ENCODE measurements at regions not wholly inside any gene's neighbourhood (a gene's known extent, or its start where the extent isn't known, plus 50 kb on each side); places are given as distances from the start of the nearest gene placed in this dataset.

DNA sequence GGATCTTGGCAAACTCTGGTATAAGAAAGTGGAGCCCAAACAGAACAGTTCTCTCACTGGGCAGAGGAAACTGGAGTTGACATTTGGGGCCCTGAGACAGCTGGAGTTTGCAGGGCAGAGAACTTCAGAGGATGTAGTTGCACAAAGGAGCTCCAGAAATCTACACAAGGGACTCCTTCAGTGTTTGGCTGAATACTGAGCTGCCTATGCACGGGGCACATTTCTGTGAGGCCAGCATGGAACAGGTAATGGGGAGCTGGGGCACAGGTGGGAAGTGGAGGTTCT is 169.3 kb downstream of the ANKRD60 start:
- no peak for DNase-seq
- Histone ChIP-seq H3K4me3 (ENCODE audit: insufficient read depth, low read depth, low read length) (no peak overlapping the region), H3K36me3 (replicated peaks; ENCODE audit: control insufficient read depth, insufficient read depth, low read length) (no peaks in the 10 kb centered on the region), H3K27me3 (ENCODE audit: control insufficient read depth, insufficient read depth, low read length) (no peaks in the 10 kb centered on the region)

DNA sequence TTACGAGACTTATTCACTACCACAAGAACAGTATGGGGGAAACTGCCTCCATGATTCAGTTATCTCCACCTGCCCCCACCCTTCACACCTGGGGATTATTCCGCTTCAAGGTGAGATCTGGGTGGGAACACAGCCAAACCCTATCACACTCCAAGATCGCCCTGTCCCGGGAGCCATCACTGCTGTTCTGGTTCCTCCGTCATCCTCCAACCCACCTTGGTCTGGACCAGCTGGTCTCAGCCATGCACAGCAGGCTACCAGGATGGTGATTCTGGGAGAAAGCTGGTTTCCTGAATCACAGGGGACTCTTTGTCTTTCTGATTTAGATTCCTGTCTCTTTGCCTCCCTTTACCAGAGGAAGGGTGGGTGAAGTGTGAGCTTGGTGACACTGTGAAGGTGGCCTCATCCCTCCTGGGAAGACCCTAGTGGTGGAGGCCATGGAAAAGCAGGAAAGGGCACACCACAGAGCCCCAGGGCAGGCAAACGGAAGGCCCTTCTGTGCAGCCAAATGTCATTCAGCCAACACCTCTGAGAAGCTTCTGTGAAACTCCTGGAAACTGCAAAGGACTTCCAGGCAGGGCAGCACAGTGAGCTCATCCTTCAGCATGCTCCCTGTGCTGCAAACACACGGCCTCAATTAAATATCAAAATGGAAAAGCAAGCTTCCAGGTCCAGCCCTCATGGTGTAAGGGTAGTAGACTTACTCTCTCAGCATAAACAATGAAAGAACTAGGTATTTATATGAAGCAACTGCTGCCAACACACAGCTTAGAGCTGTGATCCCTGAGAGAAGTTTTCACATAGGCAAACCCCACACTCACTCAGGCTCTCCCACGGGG is 169.8 kb downstream of the ANKRD60 start:
- no peak for DNase-seq
- no peaks in the 10 kb centered on the region for H3K27me3 ChIP-seq (ENCODE audit: control insufficient read depth, insufficient read depth, low read length)
- no peak overlapping the region for H3K4me3 ChIP-seq (ENCODE audit: insufficient read depth, low read depth, low read length)
- no peaks in the 10 kb centered on the region for H3K36me3 ChIP-seq (replicated peaks; ENCODE audit: control insufficient read depth, insufficient read depth, low read length)

DNA sequence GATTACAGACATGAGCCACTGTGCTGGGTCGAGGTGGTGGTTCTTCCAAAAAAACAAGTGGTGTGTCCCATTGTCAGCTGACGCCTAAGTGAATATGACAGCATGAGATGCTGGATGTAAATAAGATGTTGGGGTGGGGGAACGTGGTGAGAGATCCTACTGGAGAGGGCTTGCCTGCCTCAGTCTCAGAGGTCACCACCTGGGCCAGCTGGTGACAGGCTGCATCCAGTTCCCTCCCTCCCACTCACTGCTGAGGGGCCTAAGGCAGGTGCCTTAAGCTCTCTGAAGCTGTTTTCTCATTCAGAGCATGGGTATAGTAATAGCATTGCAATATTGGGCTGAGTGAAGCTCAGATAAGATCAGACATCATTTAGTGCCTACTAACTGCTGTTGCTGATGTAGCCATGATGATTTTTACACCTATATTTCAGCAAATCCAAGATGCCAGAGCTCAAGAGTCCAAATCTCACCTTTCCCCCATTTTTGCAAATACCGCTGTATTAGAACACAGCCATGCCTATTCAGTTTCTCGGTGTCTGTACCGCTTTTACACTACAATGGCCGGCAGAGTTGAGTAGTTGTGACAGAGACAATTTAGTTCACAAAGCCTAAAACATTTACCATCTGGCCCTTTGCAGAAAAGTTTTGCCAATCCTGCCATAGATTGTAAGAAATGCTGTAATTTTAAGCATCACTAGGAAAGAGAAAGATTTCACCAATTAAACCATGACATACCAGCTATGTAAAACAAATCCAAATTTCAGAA is 171.3 kb downstream of the ANKRD60 start:
- no peak for DNase-seq
- H3K27me3 ChIP-seq (ENCODE audit: control insufficient read depth, insufficient read depth, low read length): no peaks in the 10 kb centered on the region
- H3K36me3 ChIP-seq (replicated peaks; ENCODE audit: control insufficient read depth, insufficient read depth, low read length): no peaks in the 10 kb centered on the region
- no peak overlapping the region for H3K4me3 ChIP-seq (ENCODE audit: insufficient read depth, low read depth, low read length)

DNA sequence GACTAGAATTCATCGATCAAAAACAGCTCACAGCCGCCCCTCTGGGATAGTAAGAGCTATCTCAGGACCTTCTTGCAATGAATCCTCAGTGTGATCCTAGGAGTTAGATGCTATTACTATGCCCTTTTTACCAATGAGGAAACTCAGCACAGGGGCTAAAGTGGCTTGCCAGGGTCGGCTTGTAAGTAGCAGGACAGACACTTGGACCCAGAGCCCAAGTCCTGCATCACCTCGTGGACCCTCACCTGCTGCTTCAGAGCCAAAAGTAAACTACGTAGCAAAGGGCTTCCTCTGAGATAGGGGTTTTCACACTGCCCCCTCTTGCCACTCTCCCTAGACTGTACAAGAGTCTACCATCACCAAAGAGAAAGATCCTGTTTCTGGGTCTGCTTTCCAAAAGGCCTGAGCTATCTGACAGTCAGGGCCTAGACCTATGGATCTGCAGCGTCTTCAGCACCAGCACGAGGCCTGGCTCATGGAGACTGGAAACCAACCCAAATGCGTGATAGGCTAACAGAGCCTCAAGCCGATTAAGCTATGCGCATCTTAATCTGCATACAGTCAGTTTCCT is 172.3 kb downstream of the ANKRD60 start:
- Histone ChIP-seq H3K4me3 (ENCODE audit: insufficient read depth, low read depth, low read length) (no peak overlapping the region), H3K36me3 (replicated peaks; ENCODE audit: control insufficient read depth, insufficient read depth, low read length) (no peaks in the 10 kb centered on the region), H3K27me3 (ENCODE audit: control insufficient read depth, insufficient read depth, low read length) (no peaks in the 10 kb centered on the region)
- DNase-seq: no peak

DNA sequence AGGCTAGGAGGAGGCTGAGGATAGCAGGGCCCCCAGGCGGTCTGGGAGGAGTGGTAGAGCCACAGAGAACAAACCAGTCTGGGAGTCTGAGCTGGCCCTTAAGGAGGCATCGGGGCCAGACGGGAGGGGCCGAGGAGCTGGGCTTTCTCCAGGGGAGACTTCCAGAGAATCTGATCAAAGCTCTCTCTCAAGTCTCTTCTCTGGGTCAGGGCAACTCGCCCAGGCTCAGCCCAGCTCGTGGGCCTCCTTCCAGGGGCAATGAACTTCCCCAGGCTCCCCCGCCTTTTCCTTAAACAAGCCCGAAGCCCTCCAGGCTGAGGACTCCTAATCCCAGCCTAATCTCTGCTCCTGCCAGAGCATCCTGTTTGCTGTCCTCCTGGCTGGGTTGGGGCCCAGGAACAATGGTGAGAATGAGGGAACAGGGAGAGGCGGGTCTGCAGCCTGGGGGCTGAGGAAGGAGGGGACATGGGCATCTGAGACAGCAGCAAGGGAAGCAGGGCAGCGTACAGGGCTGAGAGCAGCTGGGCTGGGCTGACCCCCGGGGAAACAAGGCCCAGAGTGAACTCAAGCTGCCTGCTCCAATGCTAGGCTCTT is 173.6 kb downstream of the ANKRD60 start:
- peak; percentile 49 for DNase-seq
- Histone ChIP-seq H3K27me3 (ENCODE audit: control insufficient read depth, insufficient read depth, low read length) (no peaks in the 10 kb centered on the region), H3K36me3 (replicated peaks; ENCODE audit: control insufficient read depth, insufficient read depth, low read length) (no peaks in the 10 kb centered on the region), H3K4me3 (ENCODE audit: insufficient read depth, low read depth, low read length) (no peak overlapping the region)

DNA sequence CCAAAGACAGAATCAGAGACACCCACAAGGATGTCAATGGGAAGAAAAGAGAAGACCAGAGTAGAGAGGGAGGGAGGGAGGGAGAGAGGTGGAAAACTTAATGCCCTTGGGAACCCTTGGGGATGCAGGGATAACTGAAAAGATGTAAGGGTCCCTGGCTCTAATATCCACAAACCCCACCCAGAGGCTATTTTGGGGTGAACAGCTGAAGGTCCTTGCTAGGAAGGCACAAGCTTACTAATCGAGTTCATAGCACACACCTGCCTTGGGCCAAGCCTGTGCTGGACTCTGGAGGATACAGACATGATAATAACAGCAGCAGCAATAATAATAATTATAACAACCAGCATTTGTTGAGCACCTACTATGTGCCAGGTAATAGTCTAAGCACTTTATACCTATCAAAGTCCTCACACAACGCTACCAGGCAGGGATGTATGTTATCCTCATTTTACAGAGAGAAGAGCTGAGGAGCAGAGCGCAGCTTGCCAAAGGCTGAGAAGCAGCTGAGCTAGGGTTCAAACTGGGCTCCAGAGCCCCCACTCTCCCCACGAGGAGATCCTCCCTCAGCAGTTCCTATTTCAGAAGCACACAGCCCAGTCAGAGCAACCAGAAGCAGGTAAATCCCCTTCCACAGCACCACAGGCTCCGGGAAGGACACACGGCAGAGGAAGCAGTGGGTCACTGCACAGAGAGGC is 174.2 kb downstream of the ANKRD60 start:
- Histone ChIP-seq H3K27me3 (ENCODE audit: control insufficient read depth, insufficient read depth, low read length) (no peaks in the 10 kb centered on the region), H3K4me3 (ENCODE audit: insufficient read depth, low read depth, low read length) (no peak overlapping the region), H3K36me3 (replicated peaks; ENCODE audit: control insufficient read depth, insufficient read depth, low read length) (no peaks in the 10 kb centered on the region)
- DNase-seq: no peak

DNA sequence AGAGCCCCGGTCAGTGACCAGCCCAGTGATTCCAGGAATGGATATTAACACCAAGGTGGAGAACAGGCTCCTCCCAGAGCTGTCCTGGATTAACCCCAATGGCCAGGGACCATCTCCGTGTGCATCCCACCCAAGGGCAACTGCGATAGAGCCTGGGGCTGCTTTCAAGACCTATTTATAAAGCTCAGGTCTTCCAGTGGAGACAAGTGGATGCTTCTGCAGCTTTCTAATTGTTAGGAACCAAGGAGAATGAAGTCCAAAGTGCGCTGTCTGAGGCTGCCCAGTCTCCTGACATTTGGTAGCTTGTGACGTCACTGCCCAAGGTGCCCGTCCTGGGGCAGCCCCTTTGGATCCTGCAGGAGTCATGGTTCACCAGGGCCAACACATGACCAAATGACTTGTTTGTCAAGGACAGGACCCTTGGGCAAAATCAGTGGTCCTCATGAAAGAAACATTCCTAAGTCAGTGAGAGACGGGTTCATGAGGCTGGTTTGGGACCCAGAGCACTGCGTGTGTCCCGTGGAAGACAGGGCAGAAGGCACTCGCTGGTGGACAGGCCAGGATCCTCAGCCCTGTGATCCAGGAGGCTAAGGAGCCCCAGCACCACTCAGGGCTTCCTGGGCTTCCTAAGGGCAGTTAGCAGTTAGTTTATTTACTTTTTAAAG is 174.9 kb downstream of the ANKRD60 start:
- no peak overlapping the region for H3K4me3 ChIP-seq (ENCODE audit: insufficient read depth, low read depth, low read length)
- no peaks in the 10 kb centered on the region for H3K27me3 ChIP-seq (ENCODE audit: control insufficient read depth, insufficient read depth, low read length)
- no peaks in the 10 kb centered on the region for H3K36me3 ChIP-seq (replicated peaks; ENCODE audit: control insufficient read depth, insufficient read depth, low read length)
- DNase-seq: no peak

DNA sequence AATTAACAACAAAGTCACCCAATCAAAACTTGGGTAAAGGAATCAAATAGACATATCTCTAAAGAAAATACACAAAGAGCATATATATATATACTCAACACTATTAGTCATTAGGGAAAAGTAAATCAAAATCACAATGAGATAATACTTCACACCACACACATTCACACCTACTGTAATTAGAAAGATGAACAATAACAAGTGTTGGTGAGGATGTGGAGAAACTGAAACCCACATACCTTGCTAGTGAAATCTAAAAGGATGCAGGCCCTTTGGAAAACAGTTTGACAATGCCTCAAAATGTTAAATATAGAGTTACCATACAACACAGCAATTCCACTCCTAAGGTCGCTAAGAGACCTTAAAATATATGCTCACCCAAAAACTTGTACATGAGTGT is 177.1 kb downstream of the ANKRD60 start:
- Histone ChIP-seq H3K4me3 (ENCODE audit: insufficient read depth, low read depth, low read length) (no peak overlapping the region), H3K36me3 (replicated peaks; ENCODE audit: control insufficient read depth, insufficient read depth, low read length) (no peaks in the 10 kb centered on the region), H3K27me3 (ENCODE audit: control insufficient read depth, insufficient read depth, low read length) (no peaks in the 10 kb centered on the region)
- no peak for DNase-seq

DNA sequence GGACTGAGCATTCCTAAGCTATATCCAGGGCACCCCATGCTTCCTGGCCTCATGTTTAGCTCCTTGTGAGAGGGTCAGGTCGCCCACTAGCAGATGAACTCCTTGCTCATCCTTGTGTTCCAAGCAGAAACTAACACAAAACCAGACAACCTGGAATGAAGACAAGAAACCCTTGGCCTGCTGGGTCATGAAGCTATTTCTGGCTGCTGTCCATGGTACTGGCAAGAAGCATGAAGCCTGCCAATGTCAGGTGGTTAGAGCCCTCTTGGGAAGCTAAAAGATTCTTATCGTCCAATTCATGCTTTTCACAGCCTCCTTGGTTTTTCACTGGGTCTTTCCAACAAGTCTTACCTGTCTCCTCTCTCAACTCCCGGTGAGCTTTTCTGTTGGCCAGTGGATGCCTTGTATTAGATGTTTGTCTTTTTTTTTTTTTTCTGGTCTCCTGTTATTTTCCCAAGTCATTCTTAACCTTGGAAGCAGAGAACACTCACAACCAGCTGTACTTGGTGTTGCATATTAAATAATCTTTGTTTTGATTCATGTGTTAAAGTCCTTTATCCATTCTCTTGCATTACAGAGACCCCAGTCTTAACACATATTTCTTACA is 180.3 kb downstream of the ANKRD60 start:
- no peaks in the 10 kb centered on the region for H3K36me3 ChIP-seq (replicated peaks; ENCODE audit: control insufficient read depth, insufficient read depth, low read length)
- peak; percentile 68 for DNase-seq

DNA sequence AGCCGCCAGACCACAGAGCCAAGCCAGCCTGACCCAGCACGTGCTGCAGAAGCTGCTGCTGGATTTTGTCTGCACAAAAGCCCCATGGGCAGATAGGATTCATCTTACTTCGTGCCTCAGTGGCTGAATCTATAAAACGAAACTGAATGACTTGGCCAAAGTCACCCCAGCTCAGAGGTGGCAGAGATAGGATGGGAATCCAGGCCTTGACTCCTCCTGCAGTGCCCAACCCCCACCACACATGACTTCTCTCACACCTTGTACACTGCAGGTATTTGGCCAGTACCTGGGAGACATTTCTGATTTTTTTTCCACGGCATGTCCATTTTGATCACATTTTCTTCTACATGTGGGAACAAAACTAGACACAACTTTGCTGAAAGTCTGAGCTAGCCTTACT is 182.1 kb downstream of the ANKRD60 start:
- H3K4me3 ChIP-seq (ENCODE audit: insufficient read depth, low read depth, low read length): no peak overlapping the region

More for the DNA sequence above, 180.3 kb downstream of the ANKRD60 start:
- H3K27me3 ChIP-seq (ENCODE audit: control insufficient read depth, insufficient read depth, low read length): no peaks in the 10 kb centered on the region
- H3K4me3 ChIP-seq (ENCODE audit: insufficient read depth, low read depth, low read length): no peak overlapping the region

DNA sequence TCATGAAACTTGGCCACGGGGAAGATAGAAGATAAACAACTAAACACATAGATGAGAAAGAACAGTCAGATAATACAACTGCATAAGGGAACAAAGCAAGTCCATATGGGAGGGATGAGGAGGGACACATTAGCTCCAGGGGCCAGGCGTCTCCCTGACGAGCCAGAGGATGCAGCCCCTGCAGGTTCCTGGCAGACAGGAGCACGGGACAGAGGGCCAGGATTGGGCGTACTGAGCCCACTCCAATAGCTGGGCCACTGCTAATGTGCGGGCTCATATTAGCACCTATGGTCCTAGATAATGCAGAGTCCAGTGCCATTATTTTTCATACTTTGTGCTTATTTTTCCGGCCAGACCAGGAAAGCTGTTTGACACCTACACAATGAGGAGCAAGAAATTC is 182.9 kb downstream of the ANKRD60 start:
- DNase-seq: no peak
- Histone ChIP-seq H3K27me3 (ENCODE audit: control insufficient read depth, insufficient read depth, low read length) (no peaks in the 10 kb centered on the region), H3K4me3 (ENCODE audit: insufficient read depth, low read depth, low read length) (no peak overlapping the region), H3K36me3 (replicated peaks; ENCODE audit: control insufficient read depth, insufficient read depth, low read length) (no peaks in the 10 kb centered on the region)

More for the DNA sequence above, 182.1 kb downstream of the ANKRD60 start:
- Histone ChIP-seq H3K36me3 (replicated peaks; ENCODE audit: control insufficient read depth, insufficient read depth, low read length) (no peaks in the 10 kb centered on the region), H3K27me3 (ENCODE audit: control insufficient read depth, insufficient read depth, low read length) (no peaks in the 10 kb centered on the region)
- DNase-seq: no peak

DNA sequence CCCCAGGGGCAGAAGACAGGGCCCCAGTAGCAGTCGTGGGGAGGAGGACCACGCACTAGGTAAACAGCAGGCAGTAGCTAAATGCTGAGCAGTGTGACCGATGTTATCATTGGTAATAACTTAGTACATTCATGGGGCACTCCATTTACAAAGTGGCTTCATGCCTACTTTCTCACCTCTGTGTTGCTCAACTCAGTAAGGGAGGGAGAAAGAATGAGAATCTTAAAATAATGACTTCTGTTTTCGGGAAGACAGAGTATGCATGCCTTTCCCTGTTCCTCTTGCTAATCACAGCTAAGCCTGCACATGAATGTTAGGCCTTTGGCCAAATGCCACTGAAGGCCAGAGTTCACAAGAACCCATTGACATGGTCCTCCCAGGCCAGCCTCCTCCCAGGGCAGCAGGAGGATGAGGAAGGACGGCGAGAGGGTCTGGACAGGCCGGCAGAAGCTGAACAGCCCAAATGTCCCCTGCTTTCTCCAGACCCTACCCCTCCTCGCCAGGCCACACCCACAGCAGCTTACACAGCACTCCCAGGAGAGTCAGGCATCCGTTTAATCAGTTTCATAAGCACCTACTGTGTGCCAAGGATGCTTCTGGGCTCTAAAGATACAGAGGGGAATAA is 183.4 kb downstream of the ANKRD60 start:
- no peaks in the 10 kb centered on the region for H3K27me3 ChIP-seq (ENCODE audit: control insufficient read depth, insufficient read depth, low read length)
- no peak for DNase-seq
- no peak overlapping the region for H3K4me3 ChIP-seq (ENCODE audit: insufficient read depth, low read depth, low read length)
- H3K36me3 ChIP-seq (replicated peaks; ENCODE audit: control insufficient read depth, insufficient read depth, low read length): no peaks in the 10 kb centered on the region

DNA sequence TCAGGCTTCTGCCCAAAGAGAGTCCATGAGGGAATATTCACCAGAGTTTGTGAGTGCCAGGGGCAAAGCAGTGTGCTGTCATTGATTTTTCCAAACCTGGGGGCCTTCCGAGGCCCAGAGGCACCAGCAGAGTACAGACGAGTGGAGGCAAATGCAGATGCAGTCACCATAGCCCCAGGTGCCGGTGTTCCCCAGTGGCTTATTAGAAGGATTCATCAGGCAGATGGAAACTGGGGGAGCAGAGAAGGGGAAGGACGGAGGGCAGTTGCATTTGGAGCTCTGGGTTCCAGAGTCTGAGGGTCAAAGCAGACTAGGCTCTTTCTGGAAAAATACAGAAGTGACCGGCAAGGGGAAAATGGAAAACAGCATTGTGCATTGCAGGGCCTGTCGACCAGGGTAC is 184.2 kb downstream of the ANKRD60 start:
- H3K4me3 ChIP-seq (ENCODE audit: insufficient read depth, low read depth, low read length): no peak overlapping the region
- H3K36me3 ChIP-seq (replicated peaks; ENCODE audit: control insufficient read depth, insufficient read depth, low read length): no peaks in the 10 kb centered on the region
- H3K27me3 ChIP-seq (ENCODE audit: control insufficient read depth, insufficient read depth, low read length): no peaks in the 10 kb centered on the region
- DNase-seq: peak; percentile 36
